Lower leg skin (tissue), 3 donors: ENCODE measurements at regions not wholly inside any gene's neighbourhood (a gene's known extent, or its start where the extent isn't known, plus 50 kb on each side); places are given as distances from the start of the nearest gene placed in this dataset.

ENCODE experiments used
- CTCF ChIP-seq, 3 donors: fragments of 450-650 bp; IDR thresholded peaks; one replicate each; pipeline ENCODE4 v1.5.1; 2016; ENCODE audit warnings: antibody characterized with exemption in 3 of 3, mild to moderate bottlenecking in 3 of 3, moderate library complexity in 2 of 3
- POLR2A ChIP-seq, 2 donors: fragments of 450-650 bp; IDR thresholded peaks; one replicate each; pipeline ENCODE4 v1.6.1; 2016 to 2017; ENCODE audit warnings: antibody characterized with exemption in 2 of 2, mild to moderate bottlenecking in 1 of 2, moderate library complexity in 1 of 2

GRCh38 chr21:18759751-18760161 is 356.2 kb upstream of the TMPRSS15 start:
- TF ChIP-seq CTCF (IDR thresholded peaks at IDR 0.05): no peak
- no peak for TF ChIP-seq POLR2A (IDR thresholded peaks at IDR 0.05)
